Neural cell (in vitro differentiated cells): ENCODE measurements at regions not wholly inside any gene's neighbourhood (a gene's known extent, or its start where the extent isn't known, plus 50 kb on each side); places are given as distances from the start of the nearest gene placed in this dataset.

Experiments used
- CTCF ChIP-seq: fragments of 450-650 bp; IDR thresholded peaks from 2 replicates; pipeline ENCODE4 v1.5.1; 2014; ENCODE audit warnings: antibody characterized with exemption, mild to moderate bottlenecking, moderate library complexity; ENCODE audit not compliant: poor library complexity, severe bottlenecking
- EP300 ChIP-seq: fragments of 450-650 bp; conservative IDR thresholded peaks from 2 replicates; pipeline ENCODE4 v1.6.1; 2014; ENCODE audit warnings: antibody characterized with exemption, mild to moderate bottlenecking, moderate library complexity; ENCODE audit not compliant: poor library complexity, severe bottlenecking
- EZH2 ChIP-seq: fragments of 200-600, 300-800 bp; shearing (Covaris generic), sonication (generic); IDR thresholded peaks from 2 replicates; pipeline ENCODE4 v1.6.1; 2014; ENCODE audit warnings: antibody characterized with exemption, low read length, borderline replicate concordance, mild to moderate bottlenecking; ENCODE audit not compliant: insufficient read depth, poor library complexity, severe bottlenecking
- MXI1 ChIP-seq: fragments of 450-650 bp; conservative IDR thresholded peaks from 2 replicates; pipeline ENCODE4 v1.6.1; 2014; ENCODE audit warnings: antibody characterized with exemption, mild to moderate bottlenecking; ENCODE audit not compliant: poor library complexity, severe bottlenecking
- POLR2AphosphoS5 ChIP-seq: IDR thresholded peaks from 2 replicates; pipeline ENCODE4 v1.6.1; 2012
- TAF1 ChIP-seq: IDR thresholded peaks from 2 replicates; pipeline ENCODE4 v1.6.1; 2012; ENCODE audit warnings: low read depth
- TF ChIP-seq, protein P1 (sequence below): IDR thresholded peaks from 2 replicates; pipeline ENCODE4 v1.6.1; 2012; ENCODE audit warnings: borderline replicate concordance

GRCh38 chr11:101803651-101804050 lies 111.2 kb upstream of the CEP126 start:
- no peak for TF ChIP-seq CTCF
- no peak for TF ChIP-seq MXI1
- no peak for TF ChIP-seq TAF1
- no peak for TF ChIP-seq EZH2
- TF ChIP-seq POLR2AphosphoS5, result no peak
- TF ChIP-seq EP300, result no peak
- TF ChIP-seq, protein P1, sequence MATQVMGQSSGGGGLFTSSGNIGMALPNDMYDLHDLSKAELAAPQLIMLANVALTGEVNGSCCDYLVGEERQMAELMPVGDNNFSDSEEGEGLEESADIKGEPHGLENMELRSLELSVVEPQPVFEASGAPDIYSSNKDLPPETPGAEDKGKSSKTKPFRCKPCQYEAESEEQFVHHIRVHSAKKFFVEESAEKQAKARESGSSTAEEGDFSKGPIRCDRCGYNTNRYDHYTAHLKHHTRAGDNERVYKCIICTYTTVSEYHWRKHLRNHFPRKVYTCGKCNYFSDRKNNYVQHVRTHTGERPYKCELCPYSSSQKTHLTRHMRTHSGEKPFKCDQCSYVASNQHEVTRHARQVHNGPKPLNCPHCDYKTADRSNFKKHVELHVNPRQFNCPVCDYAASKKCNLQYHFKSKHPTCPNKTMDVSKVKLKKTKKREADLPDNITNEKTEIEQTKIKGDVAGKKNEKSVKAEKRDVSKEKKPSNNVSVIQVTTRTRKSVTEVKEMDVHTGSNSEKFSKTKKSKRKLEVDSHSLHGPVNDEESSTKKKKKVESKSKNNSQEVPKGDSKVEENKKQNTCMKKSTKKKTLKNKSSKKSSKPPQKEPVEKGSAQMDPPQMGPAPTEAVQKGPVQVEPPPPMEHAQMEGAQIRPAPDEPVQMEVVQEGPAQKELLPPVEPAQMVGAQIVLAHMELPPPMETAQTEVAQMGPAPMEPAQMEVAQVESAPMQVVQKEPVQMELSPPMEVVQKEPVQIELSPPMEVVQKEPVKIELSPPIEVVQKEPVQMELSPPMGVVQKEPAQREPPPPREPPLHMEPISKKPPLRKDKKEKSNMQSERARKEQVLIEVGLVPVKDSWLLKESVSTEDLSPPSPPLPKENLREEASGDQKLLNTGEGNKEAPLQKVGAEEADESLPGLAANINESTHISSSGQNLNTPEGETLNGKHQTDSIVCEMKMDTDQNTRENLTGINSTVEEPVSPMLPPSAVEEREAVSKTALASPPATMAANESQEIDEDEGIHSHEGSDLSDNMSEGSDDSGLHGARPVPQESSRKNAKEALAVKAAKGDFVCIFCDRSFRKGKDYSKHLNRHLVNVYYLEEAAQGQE, result no peak
